Caki2 (cell line): ENCODE measurements at regions not wholly inside any gene's neighbourhood (a gene's known extent, or its start where the extent isn't known, plus 50 kb on each side); places are given as distances from the start of the nearest gene placed in this dataset.
A peak's percentile ranks its signal among the peaks of the same experiment; 100 is the strongest.
"Not testable (repeated sequence)": the region's sequence is repeated elsewhere in the genome, so short reads cannot be mapped to it uniquely, and the experiment has no call there.

ENCODE experiments used
- DNase-seq: peaks from one replicate; pipeline ENCODE4 v3.0.0-alpha.2; 2015; ENCODE audit warnings: low read depth
- in situ Hi-C: cut with HindIII; loops from 2 replicates; pipeline ENCODE4 v1.10.0; 2016; ENCODE audit warnings: low sequenced_read_pairs, low pct_unique_long_range_greater_than_20kb, mixed read lengths

DNA sequence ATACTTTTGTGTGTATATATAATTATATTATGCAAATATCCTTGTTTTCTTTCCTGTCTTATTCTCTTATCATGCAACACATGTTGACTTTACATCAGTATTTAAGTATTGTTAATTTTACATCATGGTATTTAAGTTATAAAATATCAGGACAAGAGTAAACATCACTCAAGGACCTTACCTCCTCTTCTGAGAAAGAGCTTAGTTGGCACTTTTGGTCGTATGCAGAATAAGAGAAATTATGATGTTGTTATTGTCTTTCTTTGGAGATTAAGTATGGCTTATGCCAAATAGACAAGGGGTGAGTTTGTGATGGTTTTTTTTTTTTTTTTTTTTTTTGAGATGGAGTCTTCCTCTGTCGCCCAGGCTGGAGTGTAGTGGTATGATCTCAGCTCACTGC lies 279.2 kb upstream of the AZI2 start:
- DNase-seq, in situ Hi-C loops: not testable (repeated sequence)

DNA sequence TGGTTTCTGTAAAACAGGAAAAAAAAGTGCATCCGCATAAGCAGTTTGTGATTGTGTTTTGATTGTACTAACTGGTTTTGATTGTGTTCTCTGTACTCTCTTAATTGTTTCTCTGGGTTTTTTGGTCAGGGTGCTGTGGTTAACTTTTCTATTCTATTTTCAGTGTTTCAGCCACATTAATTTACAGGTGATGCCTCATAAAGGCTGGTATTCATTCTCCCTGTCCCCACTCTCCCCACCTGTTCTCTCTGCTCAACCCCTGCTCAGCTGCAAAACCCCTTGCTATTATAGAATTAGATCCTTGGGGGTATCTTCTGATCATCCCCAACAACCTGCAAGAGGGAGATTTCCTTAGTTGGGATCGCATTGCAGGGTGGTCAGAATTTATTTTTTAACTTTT lies 285.4 kb upstream of the AZI2 start:
- no peak for DNase-seq
- in situ Hi-C loops: no loop called here

DNA sequence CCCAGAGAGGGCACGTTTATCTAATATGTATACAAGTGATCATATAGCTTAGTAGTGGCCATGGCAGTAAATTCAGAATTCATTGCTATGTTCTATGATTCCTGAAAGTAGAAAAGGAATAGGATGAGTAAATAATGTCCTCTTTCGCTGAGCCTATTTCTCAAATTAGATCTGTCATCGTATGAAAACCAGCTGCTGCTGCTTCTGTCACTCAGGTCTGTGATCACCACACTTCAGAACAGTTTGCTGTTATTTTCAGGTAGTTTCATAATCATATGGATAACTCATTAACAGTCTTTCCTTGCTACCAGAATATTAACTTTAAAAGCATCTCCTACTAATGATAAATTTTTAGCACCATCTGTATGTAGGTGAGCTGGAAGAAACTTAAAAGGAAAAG lies 289.1 kb upstream of the AZI2 start:
- in situ Hi-C loops: no loop called here
- DNase-seq: no peak

DNA sequence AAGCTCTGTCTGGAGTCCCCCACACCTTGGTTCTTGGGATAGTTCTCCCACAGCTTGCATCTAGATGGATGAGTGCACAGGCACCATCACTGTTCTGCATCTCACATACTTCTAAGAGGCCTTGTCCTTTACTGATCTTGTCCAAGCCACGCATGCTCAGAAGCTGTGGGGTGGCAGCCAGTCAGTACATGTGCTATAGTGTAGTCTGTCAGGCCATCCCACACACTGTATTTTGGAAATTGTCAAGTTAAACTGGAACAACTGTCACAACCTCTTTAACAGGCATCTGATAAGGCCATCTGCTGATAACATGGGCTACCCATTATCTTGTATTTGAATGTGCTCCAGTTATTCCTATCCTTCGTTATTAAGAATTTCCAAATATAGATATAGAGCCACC lies 296.5 kb upstream of the AZI2 start:
- in situ Hi-C loops: no loop called here
- no peak for DNase-seq

DNA sequence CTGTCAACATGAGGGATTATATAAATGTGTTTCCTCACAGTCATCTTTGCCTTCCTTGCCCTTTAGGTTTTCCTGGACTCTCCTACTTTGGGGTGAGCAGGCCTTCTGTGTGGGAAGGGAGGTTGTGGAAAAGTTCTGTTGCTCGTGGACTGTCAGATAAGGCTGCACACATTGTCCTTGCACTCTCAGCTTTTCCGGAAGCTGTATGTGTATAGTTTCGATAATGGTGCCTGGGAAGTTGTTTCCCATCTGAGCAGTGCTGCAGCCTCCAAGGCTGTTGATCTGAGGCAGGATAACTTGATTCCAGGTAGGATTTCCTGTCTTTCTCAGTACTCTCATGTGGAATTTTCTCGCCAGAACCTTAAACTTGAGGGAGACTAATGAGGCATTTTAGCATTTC lies 297.8 kb upstream of the AZI2 start:
- no peak for DNase-seq
- in situ Hi-C loops: no loop called here

DNA sequence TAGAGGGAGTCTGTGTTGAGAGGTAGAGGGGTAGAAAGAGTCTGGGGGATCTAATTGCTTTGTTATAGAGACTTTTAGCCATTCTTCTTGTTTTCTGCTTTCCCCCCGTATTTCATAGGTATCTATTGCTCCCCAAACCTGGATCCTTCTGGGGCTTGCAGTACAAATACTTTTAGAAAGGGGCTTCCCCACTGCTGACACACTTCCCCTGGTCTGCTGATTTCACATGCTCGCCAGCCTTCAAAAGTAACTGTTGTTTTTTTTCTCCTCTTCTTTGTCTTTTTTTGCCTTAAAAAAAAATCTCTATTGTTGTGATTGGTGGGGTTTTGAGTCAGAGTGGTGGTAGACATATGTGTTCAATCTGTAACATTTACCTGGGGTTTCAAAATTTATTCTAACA lies 300.6 kb upstream of the AZI2 start:
- in situ Hi-C loops: no loop called here
- DNase-seq: no peak

DNA sequence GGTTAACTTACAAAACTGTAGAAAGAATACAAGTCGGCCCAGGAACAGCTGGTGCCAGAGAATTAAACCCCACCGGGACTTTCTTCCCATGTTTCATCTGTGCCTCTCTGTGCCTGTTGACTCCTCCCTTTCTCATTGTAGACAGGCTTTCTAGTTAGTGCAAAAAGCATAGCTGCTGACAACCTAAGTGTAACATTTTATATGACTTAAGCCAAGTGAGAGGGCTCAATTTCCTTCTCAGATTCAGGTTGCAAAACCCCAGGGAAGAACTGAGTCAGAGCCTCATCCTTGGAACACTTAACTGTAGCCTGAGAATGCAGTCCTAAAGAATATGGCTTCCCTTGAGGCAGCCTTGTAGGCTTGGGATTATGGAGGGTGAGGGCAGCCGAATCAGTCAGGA lies 302.5 kb upstream of the AZI2 start:
- DNase-seq: no peak
- in situ Hi-C loops: no loop called here

DNA sequence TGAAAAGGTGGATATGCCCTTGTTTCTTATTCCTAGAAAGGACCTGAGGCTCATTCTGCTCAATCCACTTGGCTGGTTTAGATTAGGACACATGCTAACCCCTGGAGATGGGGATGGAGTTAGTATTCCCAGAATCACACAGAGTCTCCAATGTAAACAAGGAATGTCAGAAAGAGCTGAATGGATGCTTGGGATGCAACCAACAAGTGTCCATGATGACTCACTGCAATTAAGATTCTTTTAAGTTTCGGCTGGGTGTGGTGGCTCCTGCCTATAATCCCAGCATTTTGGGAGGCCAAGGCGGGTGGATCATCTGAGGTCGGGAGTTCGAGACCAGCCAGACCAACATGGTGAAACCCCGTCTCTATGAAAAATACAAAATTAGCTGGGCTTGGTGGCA lies 315.5 kb upstream of the AZI2 start:
- in situ Hi-C loops: no loop called here
- no peak for DNase-seq

DNA sequence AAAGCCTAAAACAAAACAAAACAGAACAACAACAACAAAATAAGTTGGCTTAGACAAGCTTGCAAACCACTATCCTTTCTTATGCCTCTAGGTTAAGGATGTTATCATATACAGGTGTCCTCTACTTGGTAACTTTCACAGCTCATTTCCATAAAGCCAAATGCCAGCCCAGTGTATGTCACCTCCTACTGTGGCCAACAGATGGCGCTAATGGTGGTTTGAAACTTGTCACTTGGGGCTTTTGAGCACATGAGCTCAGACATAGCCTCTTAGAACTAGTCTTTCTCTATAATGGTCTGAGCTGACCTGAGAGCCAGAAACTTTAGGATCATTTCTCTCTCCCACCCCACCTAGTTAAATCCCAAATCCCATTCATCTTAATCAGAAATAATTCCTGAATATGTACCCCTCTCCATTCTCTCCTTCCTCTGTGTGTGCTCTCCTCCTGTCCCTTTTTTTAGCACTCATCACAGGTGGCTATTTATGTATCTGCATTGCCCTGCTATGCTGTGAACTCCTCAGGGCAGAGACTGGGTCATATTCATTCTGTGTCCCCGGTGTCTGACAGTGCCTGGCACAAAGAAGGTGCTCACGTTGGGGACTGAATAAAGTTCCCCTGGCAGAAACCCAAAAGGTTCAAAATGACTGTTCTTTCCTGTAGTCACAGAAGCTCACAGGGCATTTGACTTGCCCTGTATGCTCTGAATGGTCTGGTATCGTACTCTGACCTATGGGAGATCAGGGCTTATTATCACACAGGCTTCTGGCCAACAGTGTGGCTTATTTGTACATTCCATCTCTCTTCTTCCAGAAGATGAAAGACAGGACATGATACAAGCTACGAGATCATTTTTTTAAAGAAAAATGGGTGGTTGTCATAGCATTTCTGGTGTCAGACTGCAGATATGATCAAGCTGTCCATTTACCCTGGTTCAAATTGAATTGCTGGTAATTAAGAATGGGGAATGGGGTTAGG lies 319.3 kb upstream of the AZI2 start:
- peak; percentile 48 for DNase-seq
- in situ Hi-C loops: no loop called here

DNA sequence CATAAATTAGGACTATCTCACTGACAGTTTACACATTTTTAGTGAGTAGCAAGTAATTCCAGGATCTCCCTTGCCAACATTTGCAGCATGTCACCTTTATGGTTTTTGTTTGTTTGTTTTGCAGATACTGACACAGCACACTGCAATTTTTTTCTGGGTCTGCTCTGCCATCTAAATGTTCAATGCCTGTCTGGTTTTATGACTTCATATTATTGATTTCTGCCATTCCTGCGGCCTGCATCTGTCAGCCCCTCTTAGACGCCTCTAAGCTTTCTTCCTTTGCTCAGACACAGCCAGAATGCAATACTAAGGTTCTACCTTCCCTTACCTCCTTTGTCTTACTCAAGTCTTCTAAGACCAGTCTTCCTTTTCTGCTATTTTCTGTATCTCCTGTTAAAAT lies 321.2 kb upstream of the AZI2 start:
- no peak for DNase-seq

DNA sequence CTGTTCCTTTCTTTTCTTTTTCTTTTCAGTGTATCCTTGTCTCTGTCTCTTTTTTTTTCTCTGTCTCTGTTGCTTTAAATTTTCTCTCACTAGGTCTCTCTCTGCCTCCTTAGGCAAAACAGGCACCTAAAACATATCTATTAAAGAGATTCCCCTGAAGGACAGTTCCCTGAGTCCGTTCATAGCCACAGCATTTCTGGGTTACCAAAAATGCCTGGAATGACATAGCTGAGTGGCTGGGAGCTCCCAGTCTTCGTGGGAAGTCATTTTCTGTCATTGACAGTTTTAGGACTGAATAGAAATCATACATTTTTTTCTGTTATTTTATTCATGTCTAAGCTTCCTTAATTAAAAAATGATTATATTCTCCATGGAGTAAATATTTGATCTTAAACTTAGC lies 323.8 kb upstream of the AZI2 start:
- DNase-seq: no peak
- in situ Hi-C loops: no loop called here

More for the DNA sequence above, 321.2 kb upstream of the AZI2 start:
- in situ Hi-C loops: no loop called here

DNA sequence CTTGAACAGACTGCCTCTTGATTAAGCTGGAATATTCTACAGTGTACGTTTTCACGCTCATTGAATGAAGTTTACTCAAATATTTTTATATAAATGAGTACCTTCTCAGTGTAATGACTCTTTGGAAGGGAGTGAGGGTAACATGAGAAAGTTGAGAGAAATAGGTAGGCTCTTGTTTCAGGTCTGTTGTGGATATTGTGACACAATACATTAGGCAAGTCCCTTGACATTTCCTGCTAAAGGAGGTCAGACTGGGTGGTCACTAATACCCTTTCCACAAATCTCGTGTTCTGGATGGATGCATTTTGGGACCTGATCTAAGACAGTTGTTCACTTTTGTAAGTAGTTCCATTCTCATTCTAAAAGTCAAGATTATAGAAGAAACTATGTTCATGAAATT lies 324.8 kb upstream of the AZI2 start:
- in situ Hi-C loops: no loop called here
- DNase-seq: no peak

DNA sequence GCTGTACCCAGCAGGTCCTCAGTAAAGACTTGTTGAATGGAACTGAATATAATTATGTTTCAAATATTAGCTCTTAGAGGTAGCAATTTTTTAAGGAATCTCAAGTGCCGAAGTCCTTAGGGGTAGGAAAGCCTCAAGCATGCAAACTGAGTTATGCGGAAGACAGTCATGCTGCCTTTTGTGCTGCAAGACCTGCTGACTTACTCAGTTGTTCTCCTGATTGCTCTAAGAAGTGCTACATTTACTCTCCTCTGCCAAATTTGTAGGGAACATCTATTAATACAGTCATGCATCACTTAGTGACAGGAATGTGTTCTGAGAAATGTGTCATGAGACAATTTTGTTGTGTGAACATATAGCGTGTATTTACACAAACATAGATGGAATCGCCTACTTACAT lies 325.6 kb upstream of the AZI2 start:
- in situ Hi-C loops: no loop called here
- no peak for DNase-seq

DNA sequence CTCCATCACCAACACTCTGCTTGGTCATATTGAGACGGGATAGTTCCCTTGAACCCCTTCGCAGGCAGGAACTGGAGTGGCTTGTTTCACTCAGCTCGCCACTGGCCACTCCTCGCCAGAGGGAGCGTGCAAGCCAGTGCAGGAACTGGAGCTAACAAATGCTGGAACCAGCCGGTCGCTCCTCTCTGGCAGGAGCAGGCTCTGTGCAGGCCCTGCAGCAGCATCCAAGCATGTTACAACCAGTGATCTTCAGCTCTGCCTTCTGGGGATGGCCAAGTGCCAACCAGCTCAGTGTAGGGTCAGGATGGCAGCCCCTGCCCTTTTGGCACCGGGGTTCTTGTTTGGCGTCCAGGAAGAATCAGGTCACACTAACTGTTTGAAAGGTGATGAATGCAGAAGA lies 329.0 kb upstream of the AZI2 start:
- DNase-seq: no peak
- in situ Hi-C loops: no loop called here

DNA sequence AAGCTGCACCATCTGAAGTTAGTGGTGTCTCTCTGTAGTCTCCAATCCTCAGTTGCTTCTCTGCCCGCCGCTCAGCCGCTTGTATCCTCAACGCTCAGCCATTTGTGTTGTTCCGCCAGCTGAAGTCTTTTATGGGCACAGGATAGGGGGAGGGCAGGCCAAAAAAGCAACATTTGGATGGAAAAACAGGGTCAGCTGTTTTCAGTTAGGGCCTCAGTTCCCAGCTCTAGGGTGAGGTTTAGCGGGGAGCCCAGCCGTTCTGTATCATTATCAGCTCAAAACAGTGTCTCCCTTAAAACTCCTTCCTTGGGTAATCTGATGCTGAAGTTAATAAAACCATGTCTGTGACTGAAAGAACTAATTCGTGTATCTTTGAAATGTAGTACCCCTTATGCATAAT lies 329.5 kb upstream of the AZI2 start:
- in situ Hi-C loops: no loop called here
- DNase-seq: no peak

DNA sequence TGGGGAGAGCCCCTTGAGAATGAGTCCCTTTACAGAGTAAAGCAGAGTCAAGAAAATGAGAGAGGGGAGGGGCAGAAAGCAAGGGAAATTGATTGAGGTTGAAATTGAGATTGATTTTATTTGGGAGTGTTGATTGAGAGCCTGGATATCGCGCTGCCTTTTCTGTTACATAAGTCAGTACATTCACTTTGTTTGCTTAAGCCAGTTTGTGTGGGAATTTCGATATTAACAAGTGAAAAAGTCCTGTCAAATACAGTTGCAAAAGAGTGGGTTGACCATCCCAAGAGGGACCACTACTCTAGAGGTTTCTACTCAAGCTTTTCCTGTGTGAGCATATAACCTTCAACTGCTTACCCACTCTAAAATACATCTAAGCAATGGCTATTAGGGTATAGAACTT lies 331.4 kb upstream of the AZI2 start:
- no peak for DNase-seq
- in situ Hi-C loops: no loop called here

DNA sequence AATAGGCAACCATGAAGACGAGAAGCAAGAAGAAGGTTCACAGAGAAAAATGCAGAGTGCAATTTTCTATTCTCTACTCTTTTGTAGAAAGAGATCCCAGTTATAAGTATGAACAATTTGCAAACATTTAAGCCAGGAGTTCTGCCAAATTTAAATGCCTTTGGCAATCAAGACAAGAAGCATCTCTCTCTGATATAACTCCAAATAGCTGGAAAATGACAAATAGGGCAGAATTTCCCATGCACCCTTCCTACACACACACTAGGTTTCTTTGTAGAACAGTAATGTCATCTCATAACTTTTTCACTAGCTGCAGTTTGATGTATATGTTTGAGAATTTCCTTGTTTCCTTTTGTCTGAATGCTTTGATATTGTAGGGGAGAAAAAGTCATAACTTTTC lies 333.5 kb upstream of the AZI2 start:
- no peak for DNase-seq
- in situ Hi-C loops: no loop called here

DNA sequence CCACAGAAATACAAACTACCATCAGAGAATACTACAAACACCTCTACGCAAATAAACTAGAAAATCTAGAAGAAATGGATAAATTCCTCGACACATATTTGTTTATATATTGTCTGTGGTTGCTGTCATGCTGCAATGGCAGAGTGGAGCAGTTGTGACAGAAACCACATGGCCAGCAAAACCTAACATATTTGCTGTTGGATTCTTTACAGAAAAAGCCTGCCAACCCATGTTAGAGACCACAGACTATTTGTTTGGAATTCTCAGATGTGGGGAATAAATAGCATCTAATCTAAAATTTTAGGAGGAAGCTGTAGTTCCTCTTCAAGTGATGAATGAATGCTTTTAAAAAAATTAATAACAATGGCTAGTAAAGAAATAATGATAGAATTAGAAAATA lies 341.6 kb upstream of the AZI2 start:
- in situ Hi-C loops: no loop called here
- DNase-seq: no peak

DNA sequence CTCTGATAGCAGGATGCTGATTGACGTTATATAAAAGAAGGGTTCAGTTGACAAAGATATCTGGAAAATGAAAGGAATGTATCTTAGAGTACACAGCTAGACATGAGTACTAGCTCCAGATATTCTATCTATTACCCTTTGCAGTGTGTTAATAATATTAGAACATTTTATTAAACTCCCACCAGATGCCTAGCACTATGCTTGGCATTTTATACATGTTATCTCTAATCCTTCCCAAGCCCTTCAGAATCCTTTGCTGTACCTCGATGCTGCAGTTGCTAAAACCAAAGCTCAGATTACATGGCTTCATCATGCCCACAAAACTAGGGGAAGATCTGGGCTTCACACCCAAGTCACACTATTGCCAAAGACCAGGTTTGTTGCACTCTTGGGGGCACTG lies 350.1 kb upstream of the AZI2 start:
- no peak for DNase-seq
- in situ Hi-C loops: no loop called here

DNA sequence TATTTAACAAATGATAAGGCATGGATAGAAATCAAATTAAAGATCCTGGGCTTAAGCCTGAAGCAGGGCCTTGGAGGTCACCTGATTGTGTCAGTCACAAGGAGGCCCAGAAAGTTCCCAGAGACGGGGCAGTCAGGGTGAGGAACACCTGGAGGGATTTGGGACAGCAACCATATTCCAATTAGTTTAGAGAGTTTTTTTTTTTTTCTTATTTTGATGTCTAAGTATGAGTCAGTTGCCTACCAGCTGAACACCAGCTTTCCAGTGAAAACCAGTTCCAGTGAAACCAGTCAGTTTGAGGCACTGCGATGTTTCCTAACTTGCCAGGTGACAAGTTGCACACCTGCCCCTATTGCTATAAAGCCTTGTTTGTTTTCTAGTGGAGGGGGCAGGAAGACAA lies 350.7 kb upstream of the AZI2 start:
- DNase-seq: no peak
- in situ Hi-C loops: no loop called here
